Posterior cingulate gyrus (tissue), 11 donors: ENCODE measurements at regions not wholly inside any gene's neighbourhood (a gene's known extent, or its start where the extent isn't known, plus 50 kb on each side); places are given as distances from the start of the nearest gene placed in this dataset.

Source experiments
- DNase-seq, 10 donors: peaks; one replicate each; pipeline versions ENCODE4 v3.0.0 to v3.0.0-alpha.2; 2020 to 2021; ENCODE audit warnings: mixed read lengths in 3 of 10
- intact Hi-C: fragments of 100-400 bp; cut with DNase I; formaldehyde crosslinking; loops from one replicate; pipeline ENCODE4 v1.15.1; 2023

DNA sequence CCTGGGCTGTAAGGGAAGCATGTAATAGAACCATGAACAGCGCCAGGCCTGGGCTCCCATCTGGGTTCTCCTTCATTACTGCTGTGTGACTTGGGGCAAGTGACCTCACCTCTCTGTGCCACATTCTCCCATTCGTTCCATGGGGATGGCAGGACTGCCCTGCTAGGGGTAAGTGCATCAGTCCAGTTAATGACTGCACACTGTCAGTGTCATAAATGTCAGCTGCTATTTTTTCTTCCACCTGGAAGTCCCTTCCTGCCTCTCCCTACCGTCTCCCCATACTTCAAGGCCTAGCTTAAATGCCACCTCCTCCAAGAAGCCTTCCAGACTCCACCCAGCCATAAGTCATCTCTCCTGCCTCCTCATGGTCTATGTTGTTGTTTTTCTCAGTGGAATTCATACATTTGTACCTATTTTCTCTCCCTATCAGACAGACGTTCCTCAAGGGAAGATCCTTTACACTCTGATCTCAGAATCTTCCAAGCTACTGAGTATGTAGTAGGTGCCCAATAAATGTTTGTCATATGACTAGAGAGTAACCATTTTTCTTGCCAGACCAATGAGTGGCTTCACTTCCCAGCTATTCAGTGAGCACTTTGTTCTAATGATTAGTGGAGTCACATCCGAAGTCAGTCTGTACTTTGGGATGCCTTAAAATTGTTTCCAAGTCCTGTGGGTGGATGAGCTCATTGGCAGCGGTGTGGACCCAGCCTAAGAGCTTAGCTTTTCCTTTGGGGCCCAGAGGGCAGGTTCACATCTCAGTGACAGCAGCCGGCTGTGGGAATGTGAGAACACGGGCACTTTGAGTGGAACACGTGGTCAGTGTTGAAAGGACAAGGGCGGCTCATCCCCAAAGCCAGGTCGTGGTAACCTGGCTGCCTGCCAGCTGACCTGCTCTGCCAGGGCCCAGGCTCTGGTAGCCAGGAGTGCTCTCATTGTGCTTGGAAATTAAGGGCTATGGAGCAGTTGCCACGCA is 147.5 kb upstream of the GSE1 start:
- no peak for DNase-seq
- intact Hi-C loops = no loop called here

DNA sequence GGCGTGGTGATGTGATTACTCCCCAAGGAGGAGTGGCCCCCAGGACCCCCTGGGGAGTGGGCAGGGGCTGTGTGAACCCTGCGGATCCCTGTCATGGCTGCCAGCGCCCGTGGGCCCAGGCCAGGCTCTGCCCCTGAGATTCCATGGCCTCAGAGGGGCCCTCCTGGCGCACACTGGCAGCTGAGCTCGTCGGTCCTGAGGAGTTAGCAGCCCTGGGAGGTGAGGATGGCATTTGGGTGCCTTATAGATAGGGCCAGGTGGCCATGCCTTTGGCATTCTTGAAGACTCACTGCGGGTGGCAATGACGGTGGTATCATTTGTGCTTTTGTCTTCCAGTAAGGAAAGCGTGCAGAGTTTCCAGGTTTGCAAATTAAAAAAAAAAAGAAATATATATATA is 146.8 kb upstream of the GSE1 start:
- DNase-seq = no peak

DNA sequence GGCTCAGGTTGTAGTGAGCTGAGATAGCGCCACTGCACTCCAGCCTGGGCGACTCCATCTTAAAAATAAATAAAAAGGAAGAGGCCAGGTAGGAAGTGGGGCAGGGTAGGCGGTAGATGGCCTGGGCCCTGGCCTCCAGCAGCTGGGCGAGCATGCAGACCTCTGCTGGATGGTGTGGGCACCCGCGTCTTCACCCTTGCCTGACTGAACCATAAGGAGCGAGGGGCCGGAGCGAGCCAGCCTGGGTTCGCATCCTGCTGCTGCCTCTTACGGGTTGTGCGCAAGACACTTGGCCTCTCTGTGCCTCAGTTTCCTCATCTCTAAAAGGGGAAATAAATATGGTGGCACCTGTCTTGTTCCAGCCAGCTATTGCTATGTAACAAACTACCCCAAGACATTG is 146.1 kb upstream of the GSE1 start:
- no peak for DNase-seq
- intact Hi-C loops = no loop called here

More for the DNA sequence above, 146.8 kb upstream of the GSE1 start:
- intact Hi-C loops = no loop called here

DNA sequence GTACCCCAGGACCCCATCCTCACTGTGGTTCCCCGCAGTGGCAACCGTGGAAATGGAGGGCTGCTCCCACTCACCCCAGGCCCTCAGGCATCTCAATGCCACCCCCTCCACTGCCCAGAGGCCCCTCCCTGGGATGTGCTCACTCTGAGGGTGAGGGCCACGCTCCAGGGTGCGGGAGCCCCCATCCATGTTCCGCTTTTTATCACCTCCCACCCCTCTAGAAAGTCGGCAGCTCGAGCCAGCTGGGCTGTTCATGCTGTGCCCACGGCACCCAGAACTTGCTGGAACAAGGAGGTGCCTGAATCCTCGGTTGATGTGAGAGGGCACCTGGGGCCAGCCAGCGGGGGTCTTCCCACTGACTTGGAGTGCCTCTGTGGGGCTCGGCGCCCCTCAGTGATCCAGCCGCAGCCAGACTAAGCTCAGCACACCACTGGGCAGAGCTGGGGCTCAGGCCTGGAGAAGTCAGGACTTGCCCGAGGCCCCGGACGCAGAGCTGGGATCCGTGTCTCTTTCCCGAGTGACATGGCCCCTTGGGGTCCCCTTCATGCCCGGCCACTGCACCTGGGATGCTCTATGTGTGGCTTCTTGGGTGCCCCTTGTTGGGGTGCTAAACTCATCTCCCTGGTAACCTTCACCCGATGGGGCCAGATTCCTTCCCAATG is 143.1 kb upstream of the GSE1 start:
- no peak for DNase-seq
- intact Hi-C loops = no loop called here

DNA sequence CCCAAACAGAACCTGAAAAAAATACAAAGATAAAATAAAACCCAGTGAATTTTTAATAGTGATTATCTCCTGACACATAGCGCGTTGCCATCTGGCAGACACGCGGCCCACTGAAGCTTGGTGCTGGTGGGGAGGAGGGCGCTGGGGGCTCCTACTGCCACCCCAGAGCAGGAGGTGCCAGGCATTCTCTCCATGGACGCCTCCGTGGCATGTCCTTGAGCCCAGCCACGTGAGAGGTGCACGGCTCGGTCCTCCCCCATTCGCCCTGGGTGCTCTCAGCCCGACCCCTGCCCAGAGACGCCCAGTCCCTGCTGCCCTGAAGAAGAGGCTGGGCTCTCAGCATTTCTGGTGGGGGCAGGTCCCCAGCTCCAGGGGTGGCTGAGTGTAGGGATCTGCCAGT is 142.2 kb upstream of the GSE1 start:
- intact Hi-C loops = no loop called here

DNA sequence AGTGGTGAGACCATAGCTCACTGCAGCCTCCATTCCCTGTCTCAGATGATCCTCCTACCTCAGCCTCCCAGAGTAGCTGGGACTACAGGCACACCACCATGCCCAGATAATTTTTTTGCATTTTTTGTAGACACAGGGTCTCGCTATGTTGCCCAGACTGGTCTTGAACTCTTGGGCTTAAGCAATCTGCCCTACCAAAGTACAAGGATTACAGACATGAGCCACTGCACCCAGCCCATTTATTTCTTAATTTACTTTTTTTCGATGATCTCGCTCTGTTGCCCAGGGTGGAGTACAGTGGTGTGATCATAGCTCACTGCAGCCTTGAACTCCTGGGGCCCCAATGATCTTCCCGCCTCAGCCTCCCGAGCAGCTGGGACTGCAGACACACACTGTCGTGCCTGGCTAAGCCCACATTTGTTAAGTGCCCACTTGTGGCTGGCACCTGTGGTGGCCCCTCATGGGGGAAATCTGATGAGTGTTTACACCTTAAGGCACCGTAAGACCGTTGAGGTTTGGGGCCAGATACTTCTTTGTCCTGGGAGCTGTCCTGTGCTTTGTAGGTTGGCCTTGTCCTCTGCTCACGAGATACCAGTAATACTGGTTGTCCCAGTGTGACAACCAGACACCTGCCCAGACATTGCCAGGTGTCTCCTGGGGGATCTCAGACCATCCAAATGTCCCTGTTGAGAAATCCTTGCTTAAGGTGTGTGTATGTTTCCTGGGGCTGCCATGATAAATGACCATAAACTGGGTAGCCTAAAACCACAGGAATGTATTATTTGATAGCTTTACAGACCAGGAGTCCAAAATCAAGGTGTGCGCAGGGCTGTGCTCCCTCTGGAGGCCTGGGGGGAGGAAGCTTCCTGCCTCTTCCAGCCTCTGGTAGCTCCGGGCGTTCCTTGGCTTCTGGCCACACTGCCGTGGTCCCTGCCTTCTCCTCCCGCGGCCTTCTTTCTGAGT is 141.4 kb upstream of the GSE1 start:
- no peak for DNase-seq
- intact Hi-C loops = no loop called here

More for the DNA sequence above, 142.2 kb upstream of the GSE1 start:
- DNase-seq = no peak

DNA sequence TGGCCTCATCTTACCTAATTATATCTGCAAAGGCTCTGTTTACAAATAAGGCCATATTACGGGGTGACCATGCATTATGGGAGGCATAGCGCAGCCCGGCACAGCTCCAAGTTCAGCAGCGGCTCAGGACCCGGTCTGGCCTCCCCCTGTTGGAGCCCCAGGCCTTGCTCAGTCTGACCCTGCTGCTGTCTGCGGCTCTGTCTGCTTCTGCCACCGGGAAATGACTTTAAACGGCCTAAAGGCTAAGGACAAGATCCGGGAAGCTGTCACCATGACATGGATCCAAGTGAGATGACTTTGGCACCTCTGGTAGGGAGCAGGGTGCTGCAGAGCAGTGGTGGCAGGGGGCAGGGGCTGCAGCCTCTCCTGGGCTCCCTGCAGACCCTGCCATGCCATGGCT is 140.6 kb upstream of the GSE1 start:
- intact Hi-C loops = no loop called here
- DNase-seq = no peak

DNA sequence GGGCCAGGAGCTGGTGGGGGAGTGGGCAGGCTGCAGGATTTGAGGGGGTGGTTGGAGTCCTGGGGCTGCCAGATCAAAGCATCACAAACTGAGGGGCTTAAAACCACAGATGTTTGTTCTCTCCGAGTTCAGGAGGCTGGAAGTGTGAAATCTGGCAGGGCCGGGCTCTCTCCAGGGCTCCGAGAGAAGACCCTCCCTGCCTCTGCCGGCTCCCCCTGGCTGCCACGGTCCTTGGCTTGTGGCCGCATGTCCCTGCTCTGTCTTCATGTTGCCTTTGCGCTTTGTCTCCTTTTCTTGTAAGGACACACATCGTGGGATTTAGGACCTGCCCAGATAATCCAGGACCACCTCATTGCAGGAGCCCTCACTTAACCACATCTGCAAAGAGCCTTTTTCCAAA is 139.8 kb upstream of the GSE1 start:
- intact Hi-C loops = no loop called here
- no peak for DNase-seq

DNA sequence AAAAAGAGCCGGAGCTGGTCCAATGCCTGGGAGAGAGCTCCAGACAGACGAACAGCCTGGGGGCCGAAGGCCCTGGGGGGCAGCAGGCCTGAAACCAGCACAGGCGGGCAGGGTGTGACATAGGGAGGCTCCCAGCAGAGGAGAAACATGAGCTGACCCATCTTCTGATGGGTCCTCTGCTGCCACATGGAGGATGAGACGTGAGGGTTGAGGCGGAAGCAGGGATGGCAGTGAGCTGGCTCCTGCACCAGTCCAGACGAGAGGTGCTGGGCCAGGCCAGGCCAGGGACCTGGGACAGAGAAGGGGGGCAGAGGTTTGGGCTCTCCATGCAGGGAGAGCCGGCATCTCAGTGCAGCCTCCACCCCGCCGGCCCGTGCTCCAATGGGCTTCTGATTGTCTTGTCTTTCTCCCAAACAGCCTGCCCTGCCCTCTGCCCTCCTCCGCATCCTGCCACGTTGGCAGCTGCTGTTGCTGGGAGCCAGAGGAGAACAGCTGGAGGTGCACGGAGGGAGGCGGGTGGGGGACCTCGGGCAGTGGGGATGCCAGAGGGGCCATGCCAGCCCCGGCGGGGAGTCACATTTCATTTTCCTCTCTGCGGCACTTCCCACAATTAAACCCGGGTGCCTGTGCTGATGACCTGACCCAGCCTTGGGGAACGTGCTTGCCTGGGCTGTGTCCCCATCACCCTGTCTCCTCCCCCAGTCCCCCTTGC is 139.1 kb upstream of the GSE1 start:
- no peak for DNase-seq
- intact Hi-C loops = no loop called here

DNA sequence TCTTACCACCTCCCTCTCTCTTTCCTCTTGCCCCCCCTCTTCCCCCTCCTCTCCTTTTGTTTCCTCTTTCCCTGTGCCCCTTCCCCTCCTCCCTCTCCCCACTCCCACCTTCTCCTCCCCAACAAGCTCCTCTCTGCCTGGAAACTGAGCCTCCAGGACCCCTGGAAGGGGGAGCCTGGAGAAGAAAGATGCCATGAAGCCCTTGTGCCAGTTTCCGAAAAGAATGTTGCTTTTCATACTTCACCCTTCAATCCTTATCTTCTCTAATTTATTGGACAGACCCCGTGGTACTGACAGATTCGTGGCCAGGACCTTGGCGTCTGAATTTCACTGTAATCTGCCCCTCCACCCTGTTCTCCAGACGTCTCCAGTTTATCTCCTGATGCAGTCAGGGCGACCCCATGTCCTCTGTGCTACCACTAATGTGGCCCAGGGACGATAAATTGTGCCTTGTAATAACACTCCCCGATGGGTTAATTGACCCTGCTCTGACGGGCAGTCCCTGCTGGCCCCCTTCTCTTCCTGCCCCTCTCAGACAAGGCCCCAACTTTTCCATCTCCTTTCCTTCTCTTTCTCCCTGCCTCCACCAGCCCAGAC is 138.4 kb upstream of the GSE1 start:
- DNase-seq = no peak
- intact Hi-C loops = no loop called here

DNA sequence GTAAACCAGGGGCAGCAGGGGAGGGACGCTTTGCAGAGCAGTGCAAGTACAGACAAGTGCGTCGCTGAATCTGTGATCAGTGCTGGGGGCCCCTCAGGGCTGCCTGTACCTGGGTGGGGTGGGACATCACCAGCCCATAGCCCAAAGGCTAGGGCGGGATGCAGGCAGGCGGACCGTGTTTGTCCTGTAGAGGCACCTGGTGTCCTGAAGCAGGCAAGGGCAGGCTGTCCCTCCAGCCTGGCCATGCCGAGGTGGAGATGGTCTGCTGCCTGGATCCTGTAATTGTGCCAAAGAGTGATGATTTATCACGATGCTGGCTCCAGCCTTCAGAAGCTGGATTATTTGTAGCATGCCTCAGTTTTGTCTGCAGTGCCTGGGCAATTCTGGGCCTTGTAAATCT is 137.9 kb upstream of the GSE1 start:
- intact Hi-C loops = no loop called here
- no peak for DNase-seq

DNA sequence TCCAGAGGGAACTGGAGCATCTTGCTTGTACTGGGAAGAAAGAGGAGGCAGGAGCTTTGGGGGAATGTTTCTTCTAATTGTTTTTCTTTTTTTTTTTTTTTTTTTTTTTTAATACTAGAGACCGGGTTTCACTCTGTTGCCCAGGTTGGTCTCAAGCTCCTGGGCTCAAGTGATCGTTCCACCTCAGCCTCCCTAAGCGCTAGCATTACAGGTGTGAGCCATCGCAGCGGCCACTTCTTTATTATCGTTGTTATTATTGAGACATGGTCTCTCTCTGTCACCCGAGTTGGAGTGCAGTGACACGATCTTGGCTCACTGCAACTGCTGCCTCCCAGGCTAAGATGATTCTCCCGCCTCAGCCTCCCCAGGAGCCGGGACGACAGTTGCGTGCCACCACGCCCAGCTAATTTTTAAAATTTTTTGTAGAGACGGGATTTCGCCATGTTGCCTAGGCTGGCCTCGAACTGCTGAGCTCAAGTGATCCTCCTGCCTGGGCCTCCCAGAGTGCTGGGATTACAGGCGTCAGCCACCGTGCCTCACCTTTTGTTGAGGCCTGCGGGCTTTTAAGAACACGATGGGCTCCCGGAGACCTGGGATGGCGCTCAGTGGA is 137.3 kb upstream of the GSE1 start:
- no peak for DNase-seq
- intact Hi-C loops = no loop called here

DNA sequence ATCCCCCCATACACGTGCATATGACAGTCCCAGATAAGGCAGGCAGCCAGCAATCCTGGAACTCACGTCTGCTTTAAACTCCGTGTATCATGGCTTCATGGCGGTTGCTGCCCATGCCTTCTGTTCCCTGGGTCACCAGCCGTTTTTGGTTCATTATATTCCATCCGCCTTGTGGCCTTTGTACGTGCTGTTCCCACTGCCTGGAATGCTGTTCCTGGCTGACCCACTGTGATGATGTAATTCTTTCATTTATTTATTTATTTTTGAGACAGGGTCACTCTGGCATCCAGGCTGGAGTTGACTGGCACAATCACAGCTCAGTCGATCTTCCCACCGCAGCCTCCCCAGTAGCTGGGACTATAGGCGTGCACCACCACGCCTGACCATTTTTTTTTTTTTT is 136.7 kb upstream of the GSE1 start:
- intact Hi-C loops = no loop called here
- no peak for DNase-seq

DNA sequence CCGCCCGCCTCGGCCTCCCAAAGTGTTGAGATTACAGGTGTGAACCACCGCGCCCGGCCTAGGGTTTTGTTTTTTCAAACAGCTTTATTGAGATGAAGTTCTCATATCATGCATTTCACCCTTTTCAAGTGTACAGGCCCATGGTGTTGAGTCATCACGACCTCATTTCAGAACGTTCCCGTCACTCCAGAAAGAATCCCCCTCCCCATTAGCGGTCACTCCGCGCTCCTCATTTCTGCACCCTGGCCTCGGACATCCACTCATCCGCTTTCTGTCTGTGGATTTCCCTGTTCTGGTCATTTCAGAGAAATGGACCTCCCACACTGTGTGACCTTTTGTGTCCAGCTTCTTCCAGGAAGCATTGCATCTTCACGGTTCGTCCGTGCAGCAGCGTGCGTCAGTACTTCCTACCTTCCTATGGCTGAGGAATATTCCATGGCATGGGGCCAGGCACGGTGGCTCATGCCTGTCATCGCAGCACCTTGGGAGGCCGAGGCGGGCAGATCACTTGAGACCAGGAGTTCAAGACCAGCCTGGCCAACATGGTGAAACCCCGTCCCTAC is 135.2 kb upstream of the GSE1 start:
- no peak for DNase-seq
- intact Hi-C loops = no loop called here

DNA sequence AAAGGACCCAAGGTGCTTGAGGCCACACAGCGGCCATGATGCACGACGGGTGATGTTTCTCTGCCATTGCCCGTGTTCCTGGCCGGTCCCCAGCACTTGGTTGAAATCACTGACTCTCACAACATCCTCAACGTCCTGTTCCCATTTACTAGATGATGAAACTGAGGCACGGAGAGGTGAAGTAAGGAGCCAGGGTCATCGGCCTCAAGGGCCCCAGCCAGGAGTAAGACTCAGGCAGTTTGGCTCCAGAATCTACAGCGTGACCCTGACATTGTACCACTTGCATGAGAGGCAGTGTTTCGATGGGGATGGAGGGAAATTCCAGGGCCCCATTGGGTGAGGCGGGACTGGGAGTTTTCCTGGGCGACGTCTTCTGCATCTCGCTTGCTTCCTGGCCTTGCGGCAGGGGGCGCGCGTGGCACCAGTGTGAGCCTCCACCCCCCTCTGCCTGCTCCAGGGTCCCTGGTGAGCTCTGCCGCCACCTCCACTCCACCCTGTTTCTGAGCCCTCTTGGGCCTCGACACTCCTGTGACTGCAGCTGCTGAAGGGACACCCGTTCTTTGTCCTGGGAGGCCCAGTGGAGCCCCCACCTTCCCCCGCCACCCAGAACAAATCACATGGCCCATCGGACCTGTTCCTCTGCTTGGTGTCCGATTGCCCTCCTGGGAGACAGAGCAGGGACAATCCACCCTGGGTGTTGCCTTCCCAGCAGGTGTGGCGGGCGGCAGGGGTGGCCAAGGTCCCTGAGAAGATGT is 133.0 kb upstream of the GSE1 start:
- DNase-seq = no peak
- intact Hi-C loops = no loop called here

DNA sequence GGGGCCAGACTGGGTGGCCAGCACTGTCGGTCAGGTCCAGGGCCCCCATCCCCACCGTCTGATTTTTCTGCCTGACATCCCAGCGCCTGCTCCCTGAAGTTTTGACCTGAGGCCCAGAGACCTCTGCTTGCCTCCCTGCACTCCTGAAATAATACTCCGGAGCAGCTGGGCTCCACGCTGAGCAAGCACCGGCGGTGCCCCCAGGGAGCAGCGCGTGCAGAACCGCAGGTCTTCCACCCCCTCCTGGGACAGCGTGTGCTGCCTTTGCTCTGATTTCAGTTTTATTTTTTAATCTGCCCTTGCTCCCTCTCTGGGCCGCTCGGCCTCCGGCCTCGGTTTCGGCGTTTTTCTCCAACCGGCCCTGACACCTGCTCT is 132.4 kb upstream of the GSE1 start:
- DNase-seq = no peak
- intact Hi-C loops = no loop called here

DNA sequence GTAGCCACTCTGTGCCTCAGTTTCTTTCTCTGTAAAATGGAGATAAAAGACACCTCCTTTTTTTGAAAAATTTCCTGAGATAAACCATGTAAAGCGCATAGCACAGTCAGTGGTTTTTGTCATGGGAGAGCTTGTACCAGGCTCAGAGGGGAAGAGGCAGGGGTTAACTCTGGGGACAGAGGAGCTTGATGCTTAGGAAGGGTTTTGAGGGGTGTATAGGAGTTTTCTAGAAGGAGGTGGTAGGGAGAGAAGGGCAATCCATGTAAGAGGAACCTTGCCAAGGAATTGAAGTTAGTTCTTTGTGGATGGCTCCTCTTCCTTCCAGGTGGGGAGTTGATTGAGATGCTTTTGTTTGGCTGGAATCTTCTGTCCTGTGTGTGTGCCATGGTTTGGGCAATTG is 131.9 kb upstream of the GSE1 start:
- no peak for DNase-seq
- intact Hi-C loops = no loop called here

DNA sequence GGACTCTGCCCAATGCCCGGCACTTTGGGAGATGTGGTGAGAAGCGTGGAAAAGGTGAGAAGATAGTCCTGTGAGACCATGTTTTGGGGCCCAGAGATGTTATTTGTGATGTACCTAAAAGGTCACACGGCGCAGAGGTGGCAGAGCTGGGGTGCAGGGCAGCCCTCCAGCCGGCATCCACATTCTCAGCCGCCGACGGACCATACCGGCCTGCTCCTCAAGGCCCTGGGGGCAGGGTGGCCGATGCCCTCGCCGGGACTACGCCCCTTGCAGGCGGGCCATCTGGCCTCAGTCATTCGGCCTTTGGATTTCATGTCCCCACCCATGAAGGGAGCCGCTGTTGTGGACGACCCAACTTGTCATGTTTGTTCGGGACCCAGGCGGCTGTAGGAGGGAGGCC is 131.4 kb upstream of the GSE1 start:
- no peak for DNase-seq
- intact Hi-C loops = no loop called here
